K562 (cell line): ENCODE measurements at regions not wholly inside any gene's neighbourhood (a gene's known extent, or its start where the extent isn't known, plus 50 kb on each side); places are given as distances from the start of the nearest gene placed in this dataset.

ENCODE experiments used
- ATAC-seq: fragments of 200-7000 bp; cut with Tn5 transposase; 3 replicates; pipeline ENCODE4 v1.9.1; 2020; ENCODE audit warnings: moderate library complexity
- BruUV-seq: library from RNA; stranded (reverse); fragments of 400-500 nt; replicated peaks from 2 replicates; lab custom pipeline; 2021; lab: Mats Ljungman, UMichigan
- CTCF ChIA-PET: fragments of 300-600 bp; formaldehyde crosslinking; extraction: SDS; loops from one replicate; lab custom pipeline; 2021; ENCODE audit warnings: low intra/inter-chr PET ratio; lab: Yijun Ruan, JAX
- POLR2A ChIA-PET: fragments of 300-600, 350-650 bp; sonication (Branson Sonifier 250); formaldehyde crosslinking; extraction: SDS; loops from one replicate; lab custom pipeline; 2021; ENCODE audit warnings: antibody characterized with exemption, inconsistent platforms; lab: Yijun Ruan, JAX
- DNase-seq, 4 experiments: peaks; one replicate each; pipeline versions ENCODE4 v3.0.0 to v3.0.0-alpha.2; 2011 to 2018; ENCODE audit warnings: low spot score in 3 of 4, mixed read lengths in 3 of 4; ENCODE audit errors: extremely low read depth in 1 of 4
- FAIRE-seq: peaks from 2 replicates; lab custom pipeline; 2011; peaks lifted over from hg19 to GRCh38; lab: Jason Lieb, UNC
- H2AFZ ChIP-seq: 2 replicates; pipeline ENCODE4 v1.6.0; 2011; ENCODE audit warnings: low read depth, low read length, control low read depth, inconsistent platforms
- H3K27ac ChIP-seq: fragments of 200-600 bp; 3 replicates; pipeline ENCODE4 v1.8.0; 2011; ENCODE audit warnings: low read depth, mild to moderate bottlenecking, control low read depth, inconsistent platforms, low read length, moderate library complexity, mixed read lengths; ENCODE audit errors: extremely low read depth
- H3K27me3 ChIP-seq, 2 experiments: fragments of 300-600 bp in 1 of 2; 2 replicates in 1 of 2; 3 replicates in 1 of 2; pipeline versions ENCODE4 v1.6.0 to v1.8.0; 2011; ENCODE audit warnings: inconsistent platforms in 2 of 2, low read length in 2 of 2, mild to moderate bottlenecking in 1 of 2, mixed read lengths in 1 of 2, moderate library complexity in 1 of 2; ENCODE audit not compliant: control insufficient read depth in 2 of 2, insufficient read depth in 2 of 2
- H3K36me3 ChIP-seq: fragments of 300-600 bp; 3 replicates; pipeline ENCODE4 v1.8.0; 2011; ENCODE audit warnings: mild to moderate bottlenecking, low read length, inconsistent platforms; ENCODE audit not compliant: control insufficient read depth, insufficient read depth
- H3K4me1 ChIP-seq, 2 experiments: fragments of 200-600 bp in 1 of 2; replicated peaks in 1 of 2; 2 replicates in 1 of 2; 3 replicates in 1 of 2; pipeline versions ENCODE4 v1.5.1 to v1.8.0; 2011; ENCODE audit warnings: inconsistent platforms in 2 of 2, low read length in 2 of 2, mild to moderate bottlenecking in 1 of 2, mixed read lengths in 1 of 2, moderate library complexity in 1 of 2; ENCODE audit not compliant: control insufficient read depth in 2 of 2, insufficient read depth in 2 of 2
- H3K4me2 ChIP-seq: 2 replicates; pipeline ENCODE4 v1.6.1; 2011; ENCODE audit warnings: low read length, control low read depth, inconsistent platforms, mixed read lengths; ENCODE audit not compliant: insufficient read depth
- H3K4me3 ChIP-seq: fragments of 200-600 bp; sonication (generic), shearing (Covaris generic); 2 replicates; pipeline ENCODE4 v1.5.1; 2016; ENCODE audit warnings: control low read depth, inconsistent platforms
- H3K79me2 ChIP-seq: fragments of 200-600 bp; 3 replicates; pipeline ENCODE4 v1.8.0; 2011; ENCODE audit warnings: low read length, inconsistent platforms; ENCODE audit not compliant: control insufficient read depth, insufficient read depth
- H3K9ac ChIP-seq, 2 experiments: 2 replicates each; pipeline versions ENCODE4 v1.6.0 to v1.6.1; 2011; ENCODE audit warnings: low read depth in 2 of 2, low read length in 2 of 2, control low read depth in 1 of 2, inconsistent platforms in 1 of 2, mild to moderate bottlenecking in 1 of 2, mixed read lengths in 1 of 2; ENCODE audit not compliant: insufficient read depth in 1 of 2
- H3K9me1 ChIP-seq: one replicate; pipeline ENCODE4 v1.6.0; 2011; ENCODE audit warnings: inconsistent platforms, mild to moderate bottlenecking, low read length, moderate library complexity; ENCODE audit not compliant: control insufficient read depth, insufficient read depth
- H3K9me3 ChIP-seq: replicated peaks from 2 replicates; pipeline ENCODE4 v1.5.1; 2011; ENCODE audit warnings: low read depth, low read length, inconsistent platforms; ENCODE audit not compliant: control insufficient read depth, insufficient read depth
- H4K20me1 ChIP-seq: replicated peaks from 2 replicates; pipeline ENCODE4 v1.6.1; 2011; ENCODE audit warnings: low read length, inconsistent platforms, mixed read lengths; ENCODE audit not compliant: control insufficient read depth, insufficient read depth
- ARID3B ChIP-seq: fragments of 250-450 bp; sonication (Bioruptor Pico); IDR thresholded peaks from 2 replicates; pipeline ENCODE4 v1.4.0; 2020; ENCODE audit warnings: borderline replicate concordance
- ESRRB ChIP-seq: fragments of 250-450 bp; sonication (Bioruptor Pico); IDR thresholded peaks from 2 replicates; pipeline ENCODE4 v1.5.0; 2020; ENCODE audit warnings: mild to moderate bottlenecking, moderate library complexity, borderline replicate concordance
- HOMEZ ChIP-seq: fragments of 250-450 bp; sonication (Bioruptor Pico); IDR thresholded peaks from 2 replicates; pipeline ENCODE4 v1.4.0; 2020; ENCODE audit warnings: mild to moderate bottlenecking, moderate library complexity
- JUN ChIP-seq, 2 experiments: sonication (generic) in 1 of 2; formaldehyde crosslinking in 1 of 2; IDR thresholded peaks; 2 replicates each; pipeline versions ENCODE4 v1.6.1 to v1.8.0; 2012 to 2022; ENCODE audit warnings: borderline replicate concordance in 2 of 2, mild to moderate bottlenecking in 2 of 2, improper control_type of control experiment in 1 of 2, low read depth in 1 of 2, low read length in 1 of 2, missing genetic modification reagents in 1 of 2
- KLF13 ChIP-seq: fragments of 450-650 bp; IDR thresholded peaks from 2 replicates; pipeline ENCODE4 v1.6.1; 2016; ENCODE audit warnings: missing genetic modification characterization, low read depth, mild to moderate bottlenecking, missing compliant biosample characterization, moderate library complexity, borderline replicate concordance
- L3MBTL2 ChIP-seq: fragments of 450-650 bp; IDR thresholded peaks from 2 replicates; pipeline ENCODE4 v1.6.1; 2016; ENCODE audit warnings: mild to moderate bottlenecking, moderate library complexity
- MTA1 ChIP-seq: fragments of 450-650 bp; IDR thresholded peaks from 2 replicates; pipeline ENCODE4 v1.6.1; 2017; ENCODE audit warnings: borderline replicate concordance
- NR2F6 ChIP-seq: fragments of 450-650 bp; formaldehyde crosslinking; IDR thresholded peaks from 2 replicates; pipeline ENCODE4 v1.4.0; 2020; ENCODE audit warnings: mild to moderate bottlenecking
- SAFB2 ChIP-seq: fragments of 200-400 bp; formaldehyde crosslinking; IDR thresholded peaks from 2 replicates; pipeline ENCODE4 v1.6.1; 2018; ENCODE audit warnings: borderline replicate concordance, low read length, low read depth, moderate library complexity; ENCODE audit not compliant: severe bottlenecking
- YBX1 ChIP-seq: fragments of 450-650 bp; IDR thresholded peaks from 2 replicates; pipeline ENCODE4 v1.7.1; 2016; ENCODE audit warnings: mild to moderate bottlenecking
- ZNF217 ChIP-seq: sonication (generic); formaldehyde crosslinking; IDR thresholded peaks from 2 replicates; pipeline ENCODE4 v1.8.0; 2022; ENCODE audit warnings: mild to moderate bottlenecking, missing genetic modification reagents
- ZNF584 ChIP-seq: fragments of 200-800 bp; sonication (Bioruptor generic); IDR thresholded peaks from 2 replicates; pipeline ENCODE4 v1.6.1; 2016; ENCODE audit warnings: low read depth, mild to moderate bottlenecking, missing genetic modification characterization, missing compliant biosample characterization
- ZNF609 ChIP-seq: sonication (generic); formaldehyde crosslinking; IDR thresholded peaks from 2 replicates; pipeline ENCODE4 v1.8.1; 2023; ENCODE audit warnings: missing genetic modification reagents, mild to moderate bottlenecking, borderline replicate concordance
- WGBS: fragments of 100-300 bp; shearing (Covaris generic); methylation state at CpG from one replicate; pipeline ENCODE4 v1.1.6; 2016; ENCODE audit warnings: low coverage, mixed read lengths; ENCODE audit not compliant: insufficient coverage; ENCODE audit errors: missing lambda C conversion rate; 5-methylcytosine and 5-hydroxymethylcytosine counted together
- in situ Hi-C: fragments of 300-500 bp; cut with MboI; formaldehyde crosslinking; loops from 4 replicates; pipeline ENCODE4 v1.15.0; 2018; ENCODE audit warnings: inconsistent platforms, mixed read lengths
- intact Hi-C: fragments of 100-400 bp; cut with micrococcal nuclease; formaldehyde crosslinking; loops from 2 replicates; pipeline ENCODE4 v1.14.2; 2022

- no peak for TF ChIP-seq NR2F6 (CRISPR knock-in tag)
- no peak for TF ChIP-seq ZNF609 (CRISPR knock-in tag)
- no peak for TF ChIP-seq YBX1
Observed at GRCh38 chr3:64908251-64908685, 220.5 kb upstream of the ADAMTS9 start (continued).

GRCh38 chr3:64905906-64906410 lies 218.2 kb upstream of the ADAMTS9 start:
- no TSS peak for BruUV-seq
- H4K20me1 ChIP-seq: no peaks in the 10 kb centered on the region
- TF ChIP-seq ZNF584 (CRISPR knock-in tag) (no peak), ESRRB (no peak), JUN (IDR thresholded peaks at IDR 0.05; ENCODE audit: borderline replicate concordance, low read depth, low read length) (no peak), JUN (CRISPR knock-in tag; IDR thresholded peaks at IDR 0.05; ENCODE audit: borderline replicate concordance) (no peak), SAFB2 (no peak), ZNF217 (CRISPR knock-in tag) (no peak), KLF13 (tag) (no peak), L3MBTL2 (no peak), HOMEZ (CRISPR knock-in tag) (no peak), MTA1 (no peak), ARID3B (no peak)

More at GRCh38 chr3:64905906-64906410, 218.2 kb upstream of the ADAMTS9 start:
- FAIRE-seq: no peak
- Histone ChIP-seq H3K27me3 (no peaks in the 10 kb centered on the region), H3K9me3 (no peaks in the 10 kb centered on the region), H2AFZ (no peak overlapping the region), H3K4me1 (no peaks in the 10 kb centered on the region), H3K4me3 (no peak overlapping the region), H3K4me2 (no peak overlapping the region), H3K36me3 (no peaks in the 10 kb centered on the region), H3K27ac (no peak overlapping the region), H3K9ac (no peak overlapping the region), H3K9me1 (no peaks in the 10 kb centered on the region), H3K79me2 (no peaks in the 10 kb centered on the region)
- ChIA-PET POLR2A (interaction anchor here (0.7 kb wide), 1 partner anchor 9 kb away, joined by 3 read pairs; no protein-coding TSS in a partner anchor), CTCF (no interaction called here)
- intact Hi-C loops (no loop called here), in situ Hi-C loops (no loop called here)
- 57% methylated on average over 7 of the region's 7 CpGs for WGBS
- ATAC-seq: no peak
- no peak for DNase-seq
